Astrocyte of the spinal cord (primary cell): ENCODE measurements at regions not wholly inside any gene's neighbourhood (a gene's known extent, or its start where the extent isn't known, plus 50 kb on each side); places are given as distances from the start of the nearest gene placed in this dataset.

ENCODE experiments used
- DNase-seq: peaks from one replicate; pipeline ENCODE4 v3.0.0; 2011; ENCODE audit warnings: low read depth, low spot score
- H3K4me3 ChIP-seq: 2 replicates; pipeline ENCODE4 v1.5.1; 2011; ENCODE audit warnings: low read depth, mild to moderate bottlenecking, low read length, moderate library complexity
- in situ Hi-C: cut with HindIII; loops from 2 replicates; pipeline ENCODE4 v1.10.0; 2017; ENCODE audit warnings: low sequenced_read_pairs
- TF ChIP-seq, protein P1 (sequence below): IDR thresholded peaks from 2 replicates; pipeline ENCODE4 v1.5.1; 2012; ENCODE audit warnings: low read depth, mild to moderate bottlenecking, low read length, inconsistent platforms

- no peak overlapping the region for H3K4me3 ChIP-seq
- no peak for DNase-seq
- TF ChIP-seq, protein P1, sequence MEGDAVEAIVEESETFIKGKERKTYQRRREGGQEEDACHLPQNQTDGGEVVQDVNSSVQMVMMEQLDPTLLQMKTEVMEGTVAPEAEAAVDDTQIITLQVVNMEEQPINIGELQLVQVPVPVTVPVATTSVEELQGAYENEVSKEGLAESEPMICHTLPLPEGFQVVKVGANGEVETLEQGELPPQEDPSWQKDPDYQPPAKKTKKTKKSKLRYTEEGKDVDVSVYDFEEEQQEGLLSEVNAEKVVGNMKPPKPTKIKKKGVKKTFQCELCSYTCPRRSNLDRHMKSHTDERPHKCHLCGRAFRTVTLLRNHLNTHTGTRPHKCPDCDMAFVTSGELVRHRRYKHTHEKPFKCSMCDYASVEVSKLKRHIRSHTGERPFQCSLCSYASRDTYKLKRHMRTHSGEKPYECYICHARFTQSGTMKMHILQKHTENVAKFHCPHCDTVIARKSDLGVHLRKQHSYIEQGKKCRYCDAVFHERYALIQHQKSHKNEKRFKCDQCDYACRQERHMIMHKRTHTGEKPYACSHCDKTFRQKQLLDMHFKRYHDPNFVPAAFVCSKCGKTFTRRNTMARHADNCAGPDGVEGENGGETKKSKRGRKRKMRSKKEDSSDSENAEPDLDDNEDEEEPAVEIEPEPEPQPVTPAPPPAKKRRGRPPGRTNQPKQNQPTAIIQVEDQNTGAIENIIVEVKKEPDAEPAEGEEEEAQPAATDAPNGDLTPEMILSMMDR = no peak
- in situ Hi-C loops = no loop called here
Observed at GRCh38 chr6:145506565-145506964, 228.8 kb downstream of the EPM2A start.

GRCh38 chr6:145507239-145507638 is 228.1 kb downstream of the EPM2A start:
- no peak overlapping the region for H3K4me3 ChIP-seq
- in situ Hi-C loops = no loop called here

GRCh38 chr6:145508107-145508506 is 227.2 kb downstream of the EPM2A start:
- TF ChIP-seq, protein P1 = peak; percentile 19
- DNase-seq = no peak
- H3K4me3 ChIP-seq = no peak overlapping the region
- in situ Hi-C loops = no loop called here

More at GRCh38 chr6:145507239-145507638, 228.1 kb downstream of the EPM2A start:
- TF ChIP-seq, protein P1 = no peak
- no peak for DNase-seq

GRCh38 chr6:145517492-145517891 is 217.8 kb downstream of the EPM2A start:
- no peak for DNase-seq
- TF ChIP-seq, protein P1 = no peak
- H3K4me3 ChIP-seq = no peak overlapping the region
- in situ Hi-C loops = no loop called here

GRCh38 chr6:145525038-145525437 is 210.3 kb downstream of the EPM2A start:
- TF ChIP-seq, protein P1 = no peak
- no peak for DNase-seq
- no peak overlapping the region for H3K4me3 ChIP-seq
- in situ Hi-C loops = no loop called here

- H3K4me3 ChIP-seq = no peak overlapping the region
- in situ Hi-C loops = no loop called here
- DNase-seq = no peak
- TF ChIP-seq, protein P1 = no peak
Observed at GRCh38 chr6:145529582-145529981, 205.7 kb downstream of the EPM2A start.

- DNase-seq = no peak
- no peak overlapping the region for H3K4me3 ChIP-seq
- TF ChIP-seq, protein P1 = no peak
- in situ Hi-C loops = no loop called here
Observed at GRCh38 chr6:145530454-145530853, 204.9 kb downstream of the EPM2A start.
